ENCODE measurements at regions not wholly inside any gene's neighbourhood (a gene's known extent, or its start where the extent isn't known, plus 50 kb on each side); places are given as distances from the start of the nearest gene placed in this dataset.
"Not testable (repeated sequence)": the region's sequence is repeated elsewhere in the genome, so short reads cannot be mapped to it uniquely, and the experiment has no call there.

- Histone ChIP-seq H3K4me1 (no peaks in the 10 kb centered on the region), H3K4me3 (no peak overlapping the region), H3K27ac (no peak overlapping the region), H3K36me3 (no peaks in the 10 kb centered on the region), H3K9me3 (no peaks in the 10 kb centered on the region), H3K27me3 (no peaks in the 10 kb centered on the region)
- ATAC-seq (peak; percentile 81 to 94 (median 91)), DNase-seq (no peak)
- 30% methylated on average over 2 of the region's 2 CpGs for WGBS (ENCODE audit: insufficient coverage, low coverage, low lambda C conversion rate, missing lambda C conversion rate)
- intact Hi-C loops (cut with DNase I) = no loop called here
- TF ChIP-seq POLR2A (IDR thresholded peaks at IDR 0.05) = no peak
- TF ChIP-seq CTCF (IDR thresholded peaks at IDR 0.05) = no peak
Observed at GRCh38 chr4:91840359-91840758, 463.4 kb upstream of the GRID2 start.

- ATAC-seq (no peak), DNase-seq (no peak)
- no peak overlapping the region for H3K4me3 ChIP-seq
- H3K9me3 ChIP-seq = no peaks in the 10 kb centered on the region
- TF ChIP-seq POLR2A (IDR thresholded peaks at IDR 0.05) = no peak
- no peak for TF ChIP-seq CTCF (IDR thresholded peaks at IDR 0.05)
- no peaks in the 10 kb centered on the region for H3K36me3 ChIP-seq
- H3K4me1 ChIP-seq = no peaks in the 10 kb centered on the region
- 40% methylated on average over 1 of the region's 1 CpG for WGBS (ENCODE audit: insufficient coverage, low coverage, low lambda C conversion rate, missing lambda C conversion rate)
- no peaks in the 10 kb centered on the region for H3K27me3 ChIP-seq
- no peak overlapping the region for H3K27ac ChIP-seq
- intact Hi-C loops (cut with DNase I) = no loop called here
Observed at GRCh38 chr4:91846233-91846632, 457.5 kb upstream of the GRID2 start.

- WGBS (ENCODE audit: insufficient coverage, low coverage, low lambda C conversion rate, missing lambda C conversion rate) = 88% methylated on average over 4 of the region's 4 CpGs
- Histone ChIP-seq H3K9me3 (no peaks in the 10 kb centered on the region), H3K27me3 (no peaks in the 10 kb centered on the region), H3K4me3 (no peak overlapping the region), H3K4me1 (no peaks in the 10 kb centered on the region), H3K27ac (no peak overlapping the region), H3K36me3 (peaks cover 0 to 1% (median 0%) of the 10 kb centered on the region in 4 donors)
- DNase-seq = no peak
- TF ChIP-seq POLR2A (IDR thresholded peaks at IDR 0.05) = no peak
- TF ChIP-seq CTCF (IDR thresholded peaks at IDR 0.05) = no peak
- intact Hi-C loops (cut with DNase I) = no loop called here
- no peak for ATAC-seq
Observed at GRCh38 chr4:91851456-91851855, 452.3 kb upstream of the GRID2 start.

- 21% methylated on average over 1 of the region's 1 CpG for whole genome bisulfite sequencing (ENCODE audit: insufficient coverage, low coverage, low lambda C conversion rate, missing lambda C conversion rate)
- intact Hi-C loops (cut with DNase I) = no loop called here
- no peaks in the 10 kb centered on the region for H3K27me3 ChIP-seq
- ATAC-seq (no peak), DNase-seq (no peak)
- H3K4me1 ChIP-seq = no peaks in the 10 kb centered on the region
- no peak overlapping the region for H3K4me3 ChIP-seq
- H3K36me3 ChIP-seq = no peaks in the 10 kb centered on the region
- H3K27ac ChIP-seq = no peak overlapping the region
- H3K9me3 ChIP-seq = no peaks in the 10 kb centered on the region
- TF ChIP-seq CTCF (IDR thresholded peaks at IDR 0.05) (no peak), POLR2A (IDR thresholded peaks at IDR 0.05) (no peak)
Observed at GRCh38 chr4:91887926-91888325, 415.8 kb upstream of the GRID2 start.

GRCh38 chr4:91891217-91891616 lies 412.5 kb upstream of the GRID2 start:
- H3K4me1 ChIP-seq; H3K4me3 ChIP-seq; H3K9me3 ChIP-seq; ATAC-seq; DNase-seq; H3K27ac ChIP-seq; intact Hi-C loops (cut with DNase I); H3K36me3 ChIP-seq; H3K27me3 ChIP-seq: not testable (repeated sequence)
- WGBS (ENCODE audit: insufficient coverage, low coverage, low lambda C conversion rate, missing lambda C conversion rate) = 78% methylated on average over 4 of the region's 5 CpGs
